ENCODE measurements at regions not wholly inside any gene's neighbourhood (a gene's known extent, or its start where the extent isn't known, plus 50 kb on each side); places are given as distances from the start of the nearest gene placed in this dataset.
"Not testable (repeated sequence)": the region's sequence is repeated elsewhere in the genome, so short reads cannot be mapped to it uniquely, and the experiment has no call there.

DNA sequence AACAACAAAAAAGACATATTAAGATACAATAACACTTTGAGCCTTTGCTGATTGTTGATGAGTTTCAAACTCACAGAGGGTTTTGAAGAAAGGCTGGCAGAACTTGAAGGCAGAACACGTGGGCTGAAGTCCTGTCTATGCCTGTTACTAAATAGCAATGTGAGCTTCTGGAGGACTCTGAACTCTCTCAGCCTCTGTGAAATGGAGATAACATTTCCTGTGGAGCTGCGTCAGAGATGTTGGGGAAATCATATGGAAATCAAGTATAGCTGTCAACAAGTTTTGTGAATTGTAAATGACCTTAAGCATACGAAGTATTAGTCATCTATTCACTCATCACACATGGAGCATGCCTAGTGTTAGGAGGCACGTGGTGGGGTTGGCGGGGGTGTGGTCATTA lies 229.4 kb upstream of the VKORC1L1 start:
- intact Hi-C loops (cut with DNase I); H3K27me3 ChIP-seq (ENCODE audit: low read depth); ATAC-seq: not testable (repeated sequence)

GRCh38 chr7:65647153-65647964 lies 225.5 kb upstream of the VKORC1L1 start:
- peak in 1 of 2 donors; percentile 31 for ATAC-seq
- not testable (repeated sequence) for DNase-seq; H3K27me3 ChIP-seq (ENCODE audit: low read depth)

More for the DNA sequence above, 229.4 kb upstream of the VKORC1L1 start:
- not testable (repeated sequence) for H3K4me3 ChIP-seq, H3K27ac ChIP-seq, DNase-seq, H3K4me1 ChIP-seq, H3K36me3 ChIP-seq, H3K9me3 ChIP-seq

GRCh38 chr7:65651174-65651573 lies 221.7 kb upstream of the VKORC1L1 start:
- DNase-seq; H3K9me3 ChIP-seq; ATAC-seq; H3K4me1 ChIP-seq; H3K36me3 ChIP-seq; H3K27me3 ChIP-seq (ENCODE audit: low read depth); intact Hi-C loops (cut with DNase I); H3K4me3 ChIP-seq; H3K27ac ChIP-seq: not testable (repeated sequence)

More at GRCh38 chr7:65647153-65647964, 225.5 kb upstream of the VKORC1L1 start:
- H3K9me3 ChIP-seq; H3K36me3 ChIP-seq; H3K4me3 ChIP-seq; H3K4me1 ChIP-seq; intact Hi-C loops (cut with DNase I); H3K27ac ChIP-seq: not testable (repeated sequence)

- ATAC-seq; H3K27ac ChIP-seq; DNase-seq; H3K4me1 ChIP-seq; H3K36me3 ChIP-seq; H3K4me3 ChIP-seq; H3K27me3 ChIP-seq (ENCODE audit: low read depth); intact Hi-C loops (cut with DNase I); H3K9me3 ChIP-seq: not testable (repeated sequence)
Measured at GRCh38 chr7:65651826-65652592, 220.9 kb upstream of the VKORC1L1 start.

DNA sequence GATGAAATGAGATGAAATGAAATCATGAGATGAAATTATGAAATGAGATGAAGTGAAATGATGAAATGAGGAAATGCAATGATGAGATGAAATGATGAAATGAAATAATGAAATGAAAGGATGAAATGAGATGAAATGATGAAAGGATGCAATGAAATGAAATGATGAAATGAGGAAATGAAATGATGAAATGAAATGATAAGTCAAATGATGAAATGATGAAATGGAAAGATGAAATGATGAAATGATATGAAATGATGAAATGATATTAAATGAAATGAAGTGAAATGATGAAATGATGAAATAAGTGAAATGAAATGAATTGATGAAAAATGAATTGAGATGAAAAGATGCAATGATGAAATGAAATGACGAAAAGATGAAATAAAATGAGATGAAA lies 220.2 kb upstream of the VKORC1L1 start:
- DNase-seq; H3K27ac ChIP-seq; H3K4me3 ChIP-seq; H3K36me3 ChIP-seq; ATAC-seq; intact Hi-C loops (cut with DNase I); H3K9me3 ChIP-seq; H3K27me3 ChIP-seq (ENCODE audit: low read depth); H3K4me1 ChIP-seq: not testable (repeated sequence)

DNA sequence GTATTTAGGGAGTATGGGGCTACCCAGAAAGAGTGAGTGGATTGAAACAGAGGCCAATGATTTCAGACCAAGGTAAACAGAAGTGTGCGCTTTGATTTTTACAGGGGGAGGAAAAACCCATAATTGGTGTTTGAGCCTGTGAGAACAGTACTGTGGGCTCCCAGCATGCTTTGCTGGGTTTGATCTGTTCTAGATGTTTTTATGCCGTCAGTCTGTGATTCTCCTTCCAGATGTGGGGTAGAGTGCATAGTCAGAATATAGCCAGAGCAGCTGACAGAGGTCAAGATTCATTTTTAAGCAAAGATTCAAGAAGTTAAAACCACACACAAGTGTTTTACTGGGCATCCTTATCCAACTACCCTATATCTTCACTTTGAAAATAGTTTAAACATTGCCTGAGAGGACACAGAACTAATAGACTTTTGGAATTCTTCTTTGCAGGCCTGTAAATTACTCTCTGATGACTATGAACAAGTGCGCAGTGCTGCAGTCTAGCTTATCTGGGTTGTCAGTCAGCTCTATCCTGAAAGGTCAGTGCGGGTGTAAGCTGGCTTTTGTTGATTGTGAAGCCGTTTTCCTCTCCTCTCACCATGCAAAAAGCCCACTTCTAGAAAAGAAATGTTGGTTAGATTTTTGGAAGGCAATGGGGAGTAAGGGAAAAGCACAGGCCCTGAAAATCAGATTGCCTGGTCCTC lies 216.2 kb upstream of the VKORC1L1 start:
- H3K36me3 ChIP-seq; H3K9me3 ChIP-seq; H3K4me3 ChIP-seq; H3K27ac ChIP-seq; H3K27me3 ChIP-seq (ENCODE audit: low read depth); H3K4me1 ChIP-seq; intact Hi-C loops (cut with DNase I); DNase-seq; ATAC-seq: not testable (repeated sequence)

DNA sequence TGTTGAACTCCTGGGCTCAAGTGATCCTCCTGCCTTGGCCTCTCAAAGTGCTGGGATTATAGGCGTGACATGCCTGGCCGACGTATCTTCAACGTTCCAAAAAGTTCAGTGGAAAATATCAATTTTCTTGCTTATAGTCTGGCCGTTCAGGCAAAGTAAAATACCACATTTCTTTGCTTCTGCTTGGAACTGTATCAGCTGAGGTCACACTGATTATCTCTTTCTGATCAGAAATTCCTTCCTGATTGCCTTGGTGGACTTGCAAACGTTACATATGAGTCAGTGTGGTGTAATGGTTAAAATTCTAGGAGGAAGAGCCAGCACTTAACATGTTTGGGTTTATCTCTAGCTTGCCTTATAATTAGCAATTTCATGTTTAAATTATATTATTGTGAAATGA lies 189.5 kb upstream of the VKORC1L1 start:
- H3K4me3 ChIP-seq; H3K27me3 ChIP-seq (ENCODE audit: low read depth); ATAC-seq; DNase-seq; H3K36me3 ChIP-seq; H3K4me1 ChIP-seq; H3K9me3 ChIP-seq; intact Hi-C loops (cut with DNase I); H3K27ac ChIP-seq: not testable (repeated sequence)

GRCh38 chr7:65699026-65699714 lies 173.7 kb upstream of the VKORC1L1 start:
- H3K4me1 ChIP-seq; DNase-seq; intact Hi-C loops (cut with DNase I); H3K9me3 ChIP-seq; H3K27ac ChIP-seq; H3K4me3 ChIP-seq; H3K27me3 ChIP-seq (ENCODE audit: low read depth); ATAC-seq; H3K36me3 ChIP-seq: not testable (repeated sequence)

DNA sequence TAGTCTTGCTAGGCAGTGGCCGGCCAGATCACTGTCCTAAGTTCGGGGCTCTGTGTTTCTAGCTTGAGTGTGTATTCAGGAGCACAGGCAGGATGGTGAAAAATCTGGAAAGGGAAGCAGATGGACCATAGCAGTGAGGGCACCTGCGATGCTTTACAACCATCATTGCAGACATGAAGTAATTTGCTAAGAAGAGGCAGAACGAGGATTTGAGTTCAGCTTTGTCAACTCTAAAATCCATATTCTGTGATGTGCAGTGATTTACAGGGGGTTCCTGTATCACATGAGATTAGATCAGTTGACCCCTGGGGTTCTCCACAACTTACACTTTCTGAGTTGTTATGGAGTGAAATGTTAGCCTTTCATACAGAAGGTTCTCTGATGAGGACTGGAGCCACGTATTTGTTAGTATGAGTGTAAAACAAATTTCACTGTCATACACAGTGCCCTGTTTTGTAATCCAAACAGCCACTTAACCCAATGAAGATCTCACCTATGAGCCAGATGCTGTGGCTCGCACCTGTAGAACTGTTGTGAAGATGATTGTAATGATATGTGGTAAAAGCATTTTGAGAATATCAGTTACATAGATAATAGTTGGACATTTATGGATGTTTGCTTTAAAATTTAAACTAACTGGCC lies 173.0 kb upstream of the VKORC1L1 start:
- H3K27ac ChIP-seq; H3K9me3 ChIP-seq; ATAC-seq; DNase-seq; H3K4me3 ChIP-seq; intact Hi-C loops (cut with DNase I); H3K36me3 ChIP-seq; H3K27me3 ChIP-seq (ENCODE audit: low read depth); H3K4me1 ChIP-seq: not testable (repeated sequence)

- intact Hi-C loops (cut with DNase I); H3K36me3 ChIP-seq; DNase-seq; ATAC-seq; H3K4me1 ChIP-seq; H3K9me3 ChIP-seq; H3K27me3 ChIP-seq (ENCODE audit: low read depth); H3K27ac ChIP-seq; H3K4me3 ChIP-seq: not testable (repeated sequence)
Measured at GRCh38 chr7:65719123-65719798, 153.6 kb upstream of the VKORC1L1 start.

All from lower lobe of right lung (tissue), 2 donors.